Fibroblast of pulmonary artery (primary cell): ENCODE measurements at regions not wholly inside any gene's neighbourhood (a gene's known extent, or its start where the extent isn't known, plus 50 kb on each side); places are given as distances from the start of the nearest gene placed in this dataset.

Experiments
- DNase-seq: peaks from one replicate; pipeline ENCODE4 v3.0.0-alpha.2; 2010; ENCODE audit warnings: low read depth
- H3K4me3 ChIP-seq: replicated peaks from 2 replicates; pipeline ENCODE4 v1.5.1; 2011; ENCODE audit warnings: low read depth, mild to moderate bottlenecking, control low read depth, low read length, moderate library complexity
- TF ChIP-seq, protein P1 (sequence below): IDR thresholded peaks from 2 replicates; pipeline ENCODE4 v1.5.1; 2011; ENCODE audit warnings: mild to moderate bottlenecking, control low read depth, low read length, inconsistent platforms; ENCODE audit errors: missing control alignments

DNA sequence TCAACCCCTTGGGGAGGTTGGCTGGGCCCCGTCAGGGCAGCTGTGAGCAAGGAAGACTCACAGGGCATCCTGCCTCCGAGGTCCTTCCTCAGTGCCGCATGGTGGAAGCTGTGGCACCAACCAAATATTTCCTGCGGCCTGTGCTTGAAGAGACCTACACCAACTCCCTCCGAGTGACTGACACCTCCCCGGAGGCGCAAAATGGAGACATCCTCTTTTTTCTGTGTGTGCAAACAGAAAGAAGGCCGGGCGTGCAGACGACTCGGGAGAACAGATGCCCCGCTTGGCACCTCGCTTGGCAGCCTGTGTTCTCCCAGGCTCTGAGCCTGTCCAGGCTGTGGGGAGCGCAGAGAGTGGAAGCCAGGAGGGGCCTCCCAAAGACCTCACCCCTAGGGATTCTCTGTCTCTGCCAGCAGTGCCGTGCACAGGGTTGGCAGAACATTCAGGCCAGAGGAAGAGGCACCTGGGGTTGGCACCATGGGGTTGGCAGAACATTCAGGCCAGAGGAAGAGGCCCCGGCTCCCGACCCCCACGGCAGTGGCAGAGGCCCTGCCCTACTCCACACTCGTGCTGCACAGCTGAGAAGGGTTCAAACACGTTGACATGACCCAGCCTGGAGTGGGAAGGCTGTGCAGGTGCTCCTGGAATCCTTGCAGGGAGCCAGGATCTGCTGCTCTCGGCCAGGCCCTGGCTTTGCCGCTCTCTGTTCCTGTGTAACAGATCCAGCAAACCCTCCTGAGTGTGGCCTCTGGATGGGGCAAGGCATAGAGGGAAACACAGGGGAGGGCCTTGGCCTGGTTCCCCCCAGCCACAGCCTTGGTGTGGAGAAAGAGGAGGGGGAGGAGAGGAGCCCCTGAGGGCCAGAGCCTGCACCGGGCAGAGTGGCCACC is 805.5 kb downstream of the BRD1 start:
- no peak overlapping the region for H3K4me3 ChIP-seq
- TF ChIP-seq, protein P1, sequence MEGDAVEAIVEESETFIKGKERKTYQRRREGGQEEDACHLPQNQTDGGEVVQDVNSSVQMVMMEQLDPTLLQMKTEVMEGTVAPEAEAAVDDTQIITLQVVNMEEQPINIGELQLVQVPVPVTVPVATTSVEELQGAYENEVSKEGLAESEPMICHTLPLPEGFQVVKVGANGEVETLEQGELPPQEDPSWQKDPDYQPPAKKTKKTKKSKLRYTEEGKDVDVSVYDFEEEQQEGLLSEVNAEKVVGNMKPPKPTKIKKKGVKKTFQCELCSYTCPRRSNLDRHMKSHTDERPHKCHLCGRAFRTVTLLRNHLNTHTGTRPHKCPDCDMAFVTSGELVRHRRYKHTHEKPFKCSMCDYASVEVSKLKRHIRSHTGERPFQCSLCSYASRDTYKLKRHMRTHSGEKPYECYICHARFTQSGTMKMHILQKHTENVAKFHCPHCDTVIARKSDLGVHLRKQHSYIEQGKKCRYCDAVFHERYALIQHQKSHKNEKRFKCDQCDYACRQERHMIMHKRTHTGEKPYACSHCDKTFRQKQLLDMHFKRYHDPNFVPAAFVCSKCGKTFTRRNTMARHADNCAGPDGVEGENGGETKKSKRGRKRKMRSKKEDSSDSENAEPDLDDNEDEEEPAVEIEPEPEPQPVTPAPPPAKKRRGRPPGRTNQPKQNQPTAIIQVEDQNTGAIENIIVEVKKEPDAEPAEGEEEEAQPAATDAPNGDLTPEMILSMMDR = no peak
- no peak for DNase-seq

DNA sequence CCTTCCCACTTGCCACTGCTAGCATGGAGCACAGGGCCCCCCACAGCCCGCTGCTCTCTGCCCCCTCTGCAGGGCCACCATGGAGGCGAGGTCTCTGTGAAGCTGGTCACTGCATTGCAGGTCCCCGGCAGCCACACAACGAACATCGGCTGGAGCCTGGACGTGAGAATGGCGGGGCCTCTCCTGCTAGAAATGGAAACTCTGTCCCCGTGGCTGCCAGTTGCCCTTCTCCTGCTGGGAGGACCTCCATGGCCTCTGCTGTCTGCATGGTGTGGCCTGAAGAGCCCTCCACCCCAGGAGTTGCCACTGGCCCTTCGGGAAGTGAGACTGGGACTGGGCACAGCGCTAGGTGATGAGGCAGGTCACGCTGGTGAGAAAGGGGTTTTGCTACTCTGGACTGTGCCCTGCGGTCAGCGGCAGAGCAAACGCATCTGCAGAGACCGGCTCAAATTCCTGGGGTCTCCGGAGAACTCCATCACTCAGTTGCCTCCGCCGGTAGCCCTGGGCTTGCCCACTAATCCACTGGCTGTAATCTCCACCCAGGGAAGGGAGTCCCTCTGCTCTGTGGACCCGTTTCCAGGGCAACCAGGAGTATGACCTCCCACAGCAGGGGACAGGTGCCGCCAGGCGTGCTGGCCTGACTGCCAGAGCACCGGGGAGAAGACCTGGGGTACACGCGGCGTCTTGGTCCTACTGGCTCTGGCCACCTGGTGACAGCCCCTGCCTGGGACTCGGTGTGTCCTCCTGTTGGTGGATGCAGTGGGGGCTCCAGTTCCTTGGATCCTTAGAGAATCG is 806.3 kb downstream of the BRD1 start:
- no peak overlapping the region for H3K4me3 ChIP-seq
- DNase-seq = no peak
- TF ChIP-seq, protein P1 = no peak

DNA sequence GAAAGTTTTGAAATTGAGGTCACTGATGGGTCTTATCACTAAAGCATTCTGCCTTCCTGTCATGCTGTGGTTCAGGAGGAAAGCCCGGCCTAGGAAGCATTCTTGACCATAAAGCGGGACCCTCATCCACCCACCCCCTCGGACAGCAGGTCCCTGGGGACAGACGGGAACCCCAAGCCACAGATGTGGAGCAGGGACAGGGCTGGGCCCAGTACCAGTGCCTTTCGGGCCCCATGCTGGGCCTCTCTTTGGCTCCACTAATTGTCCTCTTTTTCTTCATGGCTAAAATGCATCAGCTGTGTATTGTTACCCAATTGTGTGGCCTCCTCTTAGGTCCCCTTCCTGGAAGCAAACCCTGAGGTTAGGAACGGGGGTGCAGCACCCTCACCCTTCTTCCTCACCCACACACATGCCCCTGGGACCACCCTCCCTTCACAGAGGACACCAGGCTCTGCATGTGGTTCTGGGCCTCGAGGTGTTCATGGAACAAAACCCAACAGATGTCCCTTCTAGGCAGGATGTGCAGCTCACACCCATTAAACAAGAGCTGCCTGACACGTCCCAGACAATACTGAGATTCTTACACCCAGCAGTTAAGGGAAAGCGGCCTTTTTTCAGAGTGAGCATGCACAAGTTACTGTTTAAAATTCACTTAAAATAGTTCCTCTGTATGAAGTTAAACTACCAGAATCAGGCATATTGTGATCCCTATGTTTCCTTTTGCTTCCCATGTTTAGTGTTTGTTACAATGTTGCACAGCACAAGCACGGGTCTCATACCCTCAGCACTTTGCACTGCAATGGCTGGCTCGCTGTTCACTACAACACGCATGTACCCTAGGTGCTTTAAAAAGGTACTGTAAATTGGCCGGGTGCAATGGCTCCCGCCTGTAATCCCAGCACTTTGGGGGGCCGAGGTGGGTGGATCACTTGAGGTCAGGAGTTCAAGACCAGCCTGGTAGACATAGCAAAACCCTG is 807.6 kb downstream of the BRD1 start:
- TF ChIP-seq, protein P1 = no peak
- H3K4me3 ChIP-seq = no peak overlapping the region
- no peak for DNase-seq

DNA sequence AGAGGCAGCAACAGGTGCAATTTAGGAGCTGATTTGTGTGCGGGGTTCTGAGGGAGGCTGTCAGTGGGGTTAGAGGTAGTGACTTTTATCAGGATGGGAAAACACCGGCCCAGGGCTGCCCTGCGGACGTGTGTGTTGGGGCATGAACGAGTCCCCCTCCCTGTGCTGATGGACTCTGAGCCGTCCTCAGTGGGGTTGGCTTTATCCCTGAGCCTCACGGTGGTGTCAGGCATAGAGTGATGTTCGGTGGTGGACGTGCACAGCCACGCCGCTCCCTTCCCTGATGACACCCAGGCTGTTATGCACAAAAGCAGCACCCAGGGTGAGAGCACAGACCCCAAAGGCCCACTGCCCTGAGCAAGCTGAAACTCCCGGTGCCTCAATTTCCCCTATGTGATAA is 809.1 kb downstream of the BRD1 start:
- DNase-seq = no peak
- no peak overlapping the region for H3K4me3 ChIP-seq
- TF ChIP-seq, protein P1 = no peak

DNA sequence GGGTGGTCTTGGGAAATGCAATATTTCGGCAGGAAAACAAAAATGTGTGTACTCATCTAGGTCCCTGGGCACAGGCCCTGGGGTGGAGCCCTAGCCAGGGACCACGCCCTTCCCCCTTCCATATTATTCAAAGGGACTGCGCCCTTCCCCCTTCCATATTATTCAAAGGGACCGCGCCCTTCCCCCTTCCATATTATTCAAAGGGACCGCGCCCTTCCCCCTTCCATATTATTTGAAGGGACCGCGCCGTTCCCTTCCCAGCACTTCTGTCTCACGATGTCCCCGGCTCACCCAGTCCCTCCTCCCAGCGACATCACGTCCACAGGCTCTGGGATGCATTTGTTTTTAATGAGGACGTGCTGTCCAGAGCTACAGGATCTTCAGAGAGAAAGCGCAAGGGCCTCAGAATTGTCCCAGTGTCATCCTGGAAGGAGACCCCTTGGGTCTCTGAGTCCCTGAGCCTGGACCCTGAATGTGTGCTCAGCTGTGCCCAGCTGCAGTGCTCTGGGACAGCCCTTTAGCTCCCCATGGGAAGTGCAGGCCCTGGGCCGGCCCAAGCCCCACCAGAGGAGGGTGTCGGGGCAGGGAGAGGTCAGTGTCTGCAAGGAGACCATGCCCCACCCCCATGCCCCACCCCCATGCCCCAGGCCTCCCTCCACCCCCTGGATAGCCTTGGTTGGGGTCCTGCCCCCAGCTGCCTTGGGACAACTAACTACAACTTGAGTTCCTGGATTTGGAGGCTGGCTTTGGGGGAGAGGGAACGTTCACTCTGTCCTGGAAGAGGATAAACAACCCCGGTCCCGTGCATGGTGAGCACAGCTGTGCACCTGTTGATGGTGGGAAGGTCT is 810.0 kb downstream of the BRD1 start:
- TF ChIP-seq, protein P1 = no peak
- DNase-seq = no peak
- no peak overlapping the region for H3K4me3 ChIP-seq
